HG03064 (cell line): ENCODE measurements at regions not wholly inside any gene's neighbourhood (a gene's known extent, or its start where the extent isn't known, plus 50 kb on each side); places are given as distances from the start of the nearest gene placed in this dataset.

Experiments used
- ATAC-seq: cut with Tn5 transposase; IDR thresholded peaks from one replicate; pipeline ENCODE4 v1.9.1; 2021; ENCODE audit warnings: low read depth; ENCODE audit not compliant: unreplicated experiment

DNA sequence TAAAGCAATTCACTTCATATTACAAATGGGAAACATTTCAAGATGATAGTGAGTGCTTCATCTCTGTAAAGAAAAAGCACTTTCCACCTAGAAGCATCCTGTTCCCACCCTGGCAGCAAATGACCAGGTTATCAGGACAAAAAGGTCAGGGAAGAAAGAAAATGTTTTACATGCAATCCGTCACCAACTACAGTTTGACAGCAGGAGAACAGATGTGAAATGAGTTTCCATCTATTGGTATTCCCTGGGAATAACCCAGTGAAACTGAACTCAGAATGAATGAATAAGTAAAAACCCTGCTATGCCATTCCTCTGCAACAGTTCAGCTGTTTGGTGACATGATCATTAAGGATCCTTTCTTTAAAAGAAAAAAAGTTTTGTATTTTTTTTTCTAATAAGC is 67.6 kb downstream of the HTR1A start:
- no peak for ATAC-seq

DNA sequence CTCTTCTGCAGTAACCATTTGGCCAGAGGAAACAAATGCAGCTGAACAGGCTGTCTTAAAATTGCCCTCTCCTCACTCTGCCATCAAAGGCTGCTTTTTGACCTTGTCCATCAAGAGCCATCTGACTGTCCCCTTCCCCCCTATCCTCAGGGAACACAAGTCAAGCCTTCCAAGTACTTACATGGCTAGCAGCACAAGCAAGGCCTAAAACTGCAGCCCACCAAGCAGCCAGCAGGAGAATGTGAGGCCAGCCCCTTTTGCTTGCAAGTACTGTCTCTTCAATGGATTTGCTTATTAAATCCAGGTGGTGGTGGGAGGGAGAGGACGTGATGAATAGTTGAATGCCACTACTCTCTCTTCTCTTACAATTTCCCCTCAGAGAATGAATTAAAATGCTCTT is 83.5 kb downstream of the HTR1A start:
- ATAC-seq, result no peak

DNA sequence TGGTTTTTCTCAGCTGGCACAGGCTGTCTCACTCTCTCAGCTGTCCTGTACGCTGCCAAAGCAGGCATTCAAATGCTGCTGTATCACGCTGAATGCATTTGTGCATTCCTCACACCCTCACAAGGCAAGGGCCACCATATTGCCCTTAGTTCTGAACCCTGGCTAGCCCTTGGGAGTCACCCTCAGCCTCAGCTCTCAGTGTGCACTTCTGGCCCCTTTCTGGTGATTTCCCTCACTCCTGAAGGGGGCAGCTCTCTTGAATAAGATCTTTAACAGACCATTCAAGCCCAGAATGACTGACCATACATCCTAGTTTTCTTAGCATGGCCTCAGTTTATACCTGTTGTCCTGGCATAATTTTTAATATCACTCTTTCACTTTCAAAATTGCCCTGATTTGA is 84.3 kb downstream of the HTR1A start:
- no peak for ATAC-seq

DNA sequence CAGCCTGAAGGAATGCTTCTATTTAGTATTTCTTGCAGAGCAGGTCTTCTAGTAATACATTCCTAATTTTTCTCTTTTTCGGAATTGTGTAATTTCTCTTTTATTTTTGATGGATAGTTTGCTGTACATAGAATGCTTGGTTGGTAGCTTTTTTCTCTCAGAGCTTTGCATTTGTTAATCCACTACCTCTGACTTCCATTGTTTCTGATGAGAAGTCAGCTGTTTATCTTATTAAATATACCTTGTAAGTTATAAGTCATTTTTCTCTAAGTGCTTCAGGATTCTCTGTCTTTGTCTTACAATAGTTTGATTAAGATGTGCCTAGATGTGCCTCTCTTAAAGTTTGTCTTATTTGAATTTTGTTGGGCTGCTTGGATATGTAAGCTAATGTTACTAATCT is 101.9 kb downstream of the HTR1A start:
- no peak for ATAC-seq

DNA sequence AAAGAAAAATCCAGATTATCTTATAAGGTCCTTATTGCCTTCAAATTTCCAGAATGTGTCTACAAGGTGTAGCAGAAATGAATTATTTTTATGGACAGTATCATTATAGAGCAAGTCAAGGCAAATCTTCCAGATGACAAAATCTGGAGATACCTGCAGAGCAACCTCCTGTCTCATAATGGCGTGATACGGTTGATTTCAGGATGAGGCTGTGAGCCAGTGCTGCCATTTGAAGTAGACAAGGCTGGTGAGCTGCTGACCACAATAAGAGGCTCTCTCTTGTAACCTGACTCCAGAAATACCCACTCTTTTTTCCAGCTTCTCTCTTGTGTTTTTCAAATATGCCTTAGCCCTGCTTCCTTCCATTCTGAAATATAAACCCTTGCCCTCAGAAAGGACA is 108.2 kb downstream of the HTR1A start:
- no peak for ATAC-seq

DNA sequence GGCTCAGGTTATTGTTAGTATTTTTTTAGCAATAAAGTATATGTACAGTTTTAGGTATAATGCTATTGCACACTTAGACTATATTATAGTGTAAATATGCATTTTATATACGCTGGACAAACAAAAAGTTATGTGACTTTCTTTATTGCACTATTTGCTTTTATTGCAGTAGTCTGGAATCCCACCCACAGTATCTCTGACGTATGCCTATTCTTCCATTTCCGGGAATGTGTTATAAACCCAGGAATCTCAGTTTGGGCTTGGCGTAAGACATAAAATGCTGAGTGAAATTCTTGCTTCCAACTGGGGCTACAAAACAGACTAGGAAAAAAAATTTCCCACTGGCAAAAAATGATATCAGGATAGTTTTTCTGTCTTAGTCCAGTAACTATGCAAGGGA is 119.1 kb downstream of the HTR1A start:
- no peak for ATAC-seq

DNA sequence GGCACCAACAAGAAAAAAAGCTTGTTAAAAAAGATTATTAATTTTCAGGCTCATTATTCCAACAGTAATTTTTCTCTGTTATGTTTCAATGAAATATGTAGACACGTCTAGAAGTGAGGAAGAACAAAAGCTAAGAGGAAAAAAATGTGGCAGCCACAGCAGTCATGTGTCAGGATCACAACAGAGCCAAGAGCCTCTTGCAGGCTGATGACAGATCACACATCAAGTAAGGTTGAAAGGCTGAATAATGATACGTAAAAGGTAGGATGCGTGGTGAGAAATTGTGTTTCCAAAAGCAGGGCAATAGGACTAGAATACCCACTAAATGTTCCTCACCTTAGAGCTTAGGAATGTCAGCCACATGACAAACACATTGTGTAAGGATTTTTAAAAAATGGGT is 124.8 kb downstream of the HTR1A start:
- no peak for ATAC-seq

DNA sequence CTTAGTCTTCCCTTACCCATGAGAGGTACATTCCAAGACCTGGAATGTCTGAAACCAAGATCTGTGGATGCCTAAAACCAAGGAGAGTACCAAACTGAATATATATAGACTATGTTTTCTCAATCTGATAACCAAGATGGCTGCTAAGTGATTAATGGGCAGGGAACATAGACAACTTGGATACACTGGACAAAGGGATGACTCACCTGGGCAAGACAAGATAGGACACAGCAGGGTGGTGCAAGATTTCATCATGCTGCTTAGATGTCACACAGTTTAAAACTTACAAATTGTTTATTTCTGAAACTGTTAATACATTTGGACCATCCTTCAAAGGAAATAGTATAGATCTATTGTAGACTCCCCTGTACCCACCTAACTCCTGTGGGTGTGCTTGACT is 130.9 kb downstream of the HTR1A start:
- no peak for ATAC-seq

DNA sequence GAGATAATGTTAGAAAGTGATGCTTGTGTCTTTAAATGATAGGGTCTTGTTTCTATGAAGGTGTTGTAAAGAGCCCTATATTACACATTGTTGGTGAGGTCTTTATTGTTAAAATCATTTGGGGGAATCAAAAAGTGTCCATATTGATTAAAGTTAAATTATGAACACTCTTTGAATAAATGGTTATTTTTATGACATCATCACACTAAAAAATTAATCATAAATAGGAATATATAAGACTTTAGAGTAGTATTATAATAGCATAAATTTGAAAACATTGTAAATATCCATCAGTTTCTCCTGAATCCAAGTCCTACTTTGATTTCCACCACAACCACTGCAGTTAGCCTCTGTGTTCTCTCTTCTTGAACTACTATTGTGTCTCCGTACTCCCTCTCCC is 136.3 kb downstream of the HTR1A start:
- no peak for ATAC-seq

DNA sequence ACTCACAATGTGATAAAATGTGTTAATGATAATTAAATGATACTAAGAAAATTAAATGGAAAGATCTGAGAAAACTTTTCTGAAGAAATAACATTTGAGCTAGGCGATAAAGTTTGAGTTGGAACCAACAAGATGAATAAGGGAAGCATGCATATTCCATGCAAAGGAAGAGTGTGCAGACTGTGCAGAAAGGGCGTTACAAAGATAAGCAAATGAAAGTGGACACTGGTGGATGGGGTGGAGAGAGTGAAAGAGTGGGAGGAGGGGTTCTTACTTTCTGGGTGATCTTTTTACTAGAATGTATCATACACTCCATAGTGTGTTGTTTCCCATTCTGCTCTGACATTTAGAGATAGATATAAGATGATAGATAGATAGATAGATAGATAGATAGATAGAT is 138.7 kb downstream of the HTR1A start:
- no peak for ATAC-seq

DNA sequence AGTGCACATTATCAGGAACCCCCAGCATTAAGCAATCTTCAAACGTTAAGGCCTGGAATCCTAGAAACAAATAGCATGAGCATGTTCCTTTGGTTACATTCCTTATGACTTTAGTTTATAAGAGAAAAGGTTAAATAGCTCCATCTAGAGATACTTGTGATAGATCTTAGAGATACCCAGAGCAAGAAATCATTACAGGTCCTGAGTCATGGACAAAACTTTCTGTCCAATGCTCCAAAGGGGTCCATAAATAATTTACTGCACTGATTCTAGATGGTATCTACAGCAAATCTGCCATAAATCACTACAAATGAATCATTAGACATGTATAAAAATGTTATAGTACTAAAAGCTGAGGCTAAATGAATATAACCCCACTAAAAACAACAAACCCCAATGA is 139.6 kb downstream of the HTR1A start:
- ATAC-seq, result no peak

DNA sequence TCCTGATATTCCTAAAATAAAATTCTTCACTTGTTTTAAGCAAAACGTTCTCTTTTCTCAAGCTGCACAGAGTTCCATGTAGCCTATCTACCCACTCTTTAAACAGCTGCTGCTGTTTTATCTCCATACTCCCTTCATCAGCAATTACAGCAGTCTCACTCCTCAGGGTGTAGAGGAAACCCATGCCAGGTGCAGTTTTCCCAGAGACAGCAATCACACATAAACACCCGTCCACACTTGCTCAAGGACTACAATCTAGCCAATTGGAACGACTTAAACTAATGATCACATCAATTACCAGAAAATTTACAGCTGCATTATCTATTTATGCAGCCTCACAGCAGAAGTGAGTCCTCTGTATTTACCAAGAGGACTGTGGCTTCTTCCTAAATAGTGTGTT is 141.7 kb downstream of the HTR1A start:
- no peak for ATAC-seq

DNA sequence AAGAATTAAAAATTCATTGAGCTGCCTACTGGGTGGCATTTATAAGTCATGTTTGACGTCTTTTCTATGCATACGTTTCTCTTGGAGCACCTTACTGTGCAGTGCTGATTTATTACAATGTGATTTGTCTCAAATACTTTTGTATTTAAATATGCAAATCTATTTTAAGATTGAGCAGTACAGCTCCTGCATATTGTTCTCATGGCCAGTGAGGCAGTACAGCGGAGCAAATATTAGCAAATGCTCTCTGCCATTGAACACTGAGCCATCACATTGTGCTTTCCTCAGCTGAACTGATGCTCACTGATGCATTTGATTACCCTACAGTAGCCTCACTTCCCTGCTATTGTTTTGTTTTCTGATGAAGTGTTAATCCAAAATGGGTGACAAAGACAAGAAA is 149.6 kb downstream of the HTR1A start:
- no peak for ATAC-seq

DNA sequence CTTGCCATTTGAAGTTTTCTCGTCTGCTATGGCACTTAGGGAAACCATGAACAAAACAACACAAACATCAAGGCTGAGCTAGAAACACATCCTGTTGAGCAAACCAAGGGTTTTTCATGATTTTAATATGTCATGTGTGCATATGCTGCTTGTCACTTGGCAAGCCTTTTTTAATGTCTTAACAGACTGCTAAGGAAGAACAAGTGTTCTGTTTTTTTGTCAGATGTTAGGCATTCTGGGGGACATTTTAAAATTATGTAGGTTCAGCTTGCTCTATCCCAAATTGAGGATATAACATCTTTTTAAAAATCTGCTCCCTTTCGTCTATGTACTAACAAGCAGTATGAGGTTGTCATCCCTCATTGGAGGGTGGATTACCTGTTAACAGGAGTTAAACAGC is 150.3 kb downstream of the HTR1A start:
- no peak for ATAC-seq

DNA sequence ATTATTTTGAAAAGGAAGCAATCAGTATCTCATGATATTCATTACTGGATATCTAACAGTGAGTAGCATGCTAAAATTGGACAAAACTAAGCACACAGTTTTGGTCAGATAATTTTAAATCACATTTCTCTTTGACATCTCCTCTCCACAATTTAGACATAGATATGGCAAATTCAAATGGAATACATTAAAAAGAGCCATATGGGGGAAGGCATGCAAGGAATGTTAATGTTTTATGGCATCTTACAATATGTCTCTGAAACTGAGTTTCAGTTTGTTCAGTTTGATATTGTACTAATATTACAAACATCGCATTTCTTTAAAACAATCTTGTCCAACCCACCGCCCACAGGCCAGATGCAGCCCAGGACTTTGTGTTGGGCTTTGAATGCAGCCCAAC is 151.0 kb downstream of the HTR1A start:
- no peak for ATAC-seq

DNA sequence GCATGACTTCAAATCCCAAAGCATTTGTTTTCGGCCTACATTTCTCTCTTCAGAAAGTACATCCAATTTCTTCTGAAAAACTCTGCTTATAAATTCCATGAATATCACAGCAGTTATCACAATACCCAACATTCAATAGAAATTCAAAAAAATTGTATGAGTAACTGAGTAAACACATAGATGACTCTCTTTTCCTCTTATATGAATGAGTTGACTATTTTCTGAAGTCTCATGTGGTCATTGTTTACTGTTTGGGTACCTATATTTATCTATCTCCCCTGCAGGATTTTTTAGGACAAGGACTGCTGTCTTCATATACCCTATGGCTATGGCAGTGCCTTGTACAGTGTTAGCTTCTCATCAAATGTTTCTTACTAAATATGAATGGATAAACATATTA is 157.1 kb downstream of the HTR1A start:
- ATAC-seq, result no peak

DNA sequence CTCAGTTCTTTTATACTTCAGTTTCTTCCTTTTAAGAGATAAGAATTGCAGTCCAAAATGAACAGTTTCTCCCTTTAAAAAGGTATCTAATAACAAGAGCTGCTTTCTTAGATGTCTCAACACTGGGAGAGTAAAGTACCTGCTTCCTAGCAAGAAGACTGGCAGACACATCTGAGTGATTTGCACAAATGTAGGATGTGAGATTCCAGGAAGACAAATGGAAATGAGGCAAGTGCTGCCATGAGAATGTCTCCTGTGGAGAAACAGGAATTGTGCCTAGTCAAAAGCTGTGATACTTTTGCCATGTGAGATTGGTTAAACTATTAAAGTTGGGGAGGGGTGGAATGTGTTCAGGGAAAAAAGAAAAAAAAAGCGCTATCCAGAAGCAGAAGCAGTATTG is 159.1 kb downstream of the HTR1A start:
- no peak for ATAC-seq

DNA sequence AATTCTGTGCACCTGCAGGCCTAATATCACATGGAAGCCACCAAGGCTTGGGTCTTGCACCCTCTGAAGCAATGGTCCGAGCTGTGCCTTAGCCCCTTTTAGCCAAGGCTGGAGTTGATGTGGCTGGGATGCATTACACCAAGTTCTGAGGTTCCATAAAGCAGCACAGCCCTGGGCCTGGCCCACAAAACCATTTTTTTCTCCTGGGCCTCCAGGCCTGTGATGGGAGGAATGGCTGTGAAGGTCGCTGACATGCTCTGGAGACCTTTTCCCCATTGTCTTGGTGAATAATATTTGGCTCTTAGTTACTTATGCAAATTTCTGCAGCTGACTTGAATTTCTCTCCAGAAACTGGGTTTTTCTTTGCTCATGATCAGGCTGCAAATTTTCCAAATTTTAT is 167.3 kb downstream of the HTR1A start:
- ATAC-seq, result no peak

DNA sequence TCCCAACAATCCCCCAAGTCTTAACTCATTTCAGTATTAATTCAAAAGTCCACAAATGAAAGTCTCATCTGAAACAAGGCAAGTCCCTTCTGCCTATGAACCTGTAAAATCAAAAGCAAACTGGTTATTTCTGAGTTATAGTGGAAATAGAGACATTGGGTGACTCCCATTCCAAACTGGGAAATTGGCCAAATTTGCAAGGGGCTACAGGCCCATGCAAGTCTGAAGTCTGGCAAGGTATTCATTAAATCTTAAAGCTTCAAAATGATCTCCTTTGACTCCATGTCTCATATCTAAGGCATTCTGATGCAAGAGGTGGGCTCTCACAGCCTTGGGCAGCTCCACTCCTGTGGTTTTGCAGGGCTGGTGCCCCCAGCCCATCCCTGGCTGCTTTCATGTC is 167.9 kb downstream of the HTR1A start:
- ATAC-seq, result no peak

DNA sequence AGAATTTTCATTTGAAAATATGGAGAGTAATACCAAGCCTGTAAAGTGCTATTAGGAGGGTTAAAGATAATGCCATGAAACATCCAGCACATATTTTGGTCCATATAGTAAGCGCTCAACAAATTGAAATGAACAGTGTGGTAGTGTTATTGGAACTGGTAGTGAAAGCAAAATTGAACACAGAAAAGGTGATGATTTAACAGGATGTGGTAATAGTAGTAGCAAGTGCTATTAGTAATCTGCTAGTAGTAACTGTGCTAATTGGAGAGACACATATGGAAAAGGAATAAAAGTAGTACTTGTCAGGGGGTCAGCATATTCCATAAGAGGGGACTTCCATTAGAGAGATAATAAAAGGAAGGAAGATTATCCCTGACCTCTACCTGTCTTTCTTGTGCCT is 187.3 kb downstream of the HTR1A start:
- ATAC-seq, result no peak

DNA sequence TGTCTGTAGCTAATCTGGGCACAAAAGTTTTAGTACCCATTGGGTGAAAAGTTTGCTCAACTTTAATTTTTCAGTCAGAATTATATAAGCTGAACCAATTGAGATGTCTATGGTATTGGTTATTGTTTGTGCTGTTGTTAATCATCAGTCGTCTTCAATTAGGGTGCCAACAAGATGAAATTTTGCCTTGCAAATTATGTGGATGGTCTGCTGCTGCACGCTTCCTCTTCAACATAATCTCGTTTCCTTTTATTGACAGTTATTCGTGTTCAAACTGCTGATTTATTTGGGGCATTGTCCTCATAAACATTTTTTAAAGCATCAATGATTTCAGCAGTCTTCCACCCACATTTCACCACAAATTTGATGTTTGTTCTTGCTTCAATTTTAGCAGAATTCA is 194.0 kb downstream of the HTR1A start:
- ATAC-seq, result no peak

DNA sequence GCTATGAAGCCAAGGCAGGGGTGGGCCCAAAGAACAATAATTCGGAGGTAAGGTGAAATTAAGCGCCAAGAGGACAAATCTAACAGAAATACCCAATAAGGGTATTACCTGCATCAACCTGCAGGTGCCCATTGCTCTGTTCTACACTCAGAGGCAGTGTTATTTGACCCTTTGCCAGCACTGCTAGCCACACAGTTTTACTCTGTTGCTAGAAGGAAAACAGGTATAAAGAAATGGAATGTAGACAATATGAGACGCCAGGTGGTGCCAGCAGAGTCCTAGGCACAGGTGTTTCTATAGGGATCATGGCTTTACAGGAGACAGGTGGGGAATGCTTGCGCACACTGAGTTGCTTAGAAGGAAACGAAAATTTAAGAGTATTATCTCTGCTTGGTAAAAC is 201.3 kb downstream of the HTR1A start:
- ATAC-seq, result no peak

DNA sequence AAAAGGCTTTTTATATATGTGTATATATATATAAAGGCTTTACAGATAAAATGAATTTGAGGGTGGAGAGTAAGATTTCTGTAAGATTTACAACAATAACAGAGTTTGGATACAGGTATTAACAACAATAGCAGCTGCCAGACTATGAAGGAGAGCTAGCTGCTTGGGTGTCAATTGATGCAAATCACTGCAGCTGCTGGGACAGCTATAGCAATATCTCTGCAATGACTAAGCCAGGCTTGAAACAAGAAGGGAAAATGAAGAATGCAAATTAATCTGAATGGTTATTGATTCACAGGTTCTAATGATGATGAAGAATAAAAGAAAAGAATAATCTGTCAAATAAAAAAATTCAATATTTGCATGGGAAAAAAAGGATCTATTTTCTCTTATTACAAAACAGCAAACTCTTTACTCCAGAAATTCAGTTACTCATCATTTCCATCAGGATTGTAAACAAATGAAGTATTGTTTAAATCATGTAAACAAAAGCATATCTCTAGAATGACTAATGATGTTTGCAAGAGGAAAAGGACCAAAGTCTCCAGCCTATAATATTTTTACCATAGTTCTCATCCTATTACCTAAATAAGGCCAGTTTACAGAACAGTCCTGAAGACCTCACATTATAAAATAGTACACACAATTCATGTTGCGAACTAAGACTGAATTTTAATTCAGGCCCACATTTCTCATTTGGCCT is 219.0 kb downstream of the HTR1A start:
- ATAC-seq, result no peak
